Effector CD4-positive, alpha-beta T cell (primary cell): ENCODE measurements at regions not wholly inside any gene's neighbourhood (a gene's known extent, or its start where the extent isn't known, plus 50 kb on each side); places are given as distances from the start of the nearest gene placed in this dataset.

ENCODE experiments used
- DNase-seq: peaks from one replicate; pipeline ENCODE4 v3.0.0-alpha.2; 2020

GRCh38 chr9:129411501-129412175, 209.3 kb downstream of the C9orf50 start:
- DNase-seq = no peak

- no peak for DNase-seq
These were observed 210.7 kb downstream of the C9orf50 start for GRCh38 chr9:129410226-129410625.

GRCh38 chr9:129408535-129409215, 212.2 kb downstream of the C9orf50 start:
- no peak for DNase-seq

- DNase-seq = no peak
These were observed 212.9 kb downstream of the C9orf50 start for GRCh38 chr9:129407905-129408452.

- no peak for DNase-seq
These were observed 214.3 kb downstream of the C9orf50 start for GRCh38 chr9:129406278-129407225.

GRCh38 chr9:129405827-129406213, 215.1 kb downstream of the C9orf50 start:
- no peak for DNase-seq

GRCh38 chr9:129405089-129405826, 215.6 kb downstream of the C9orf50 start:
- DNase-seq = no peak

GRCh38 chr9:129404621-129405020, 216.3 kb downstream of the C9orf50 start:
- DNase-seq = no peak

GRCh38 chr9:129403779-129404620, 216.9 kb downstream of the C9orf50 start:
- DNase-seq = no peak

- no peak for DNase-seq
These were observed 217.7 kb downstream of the C9orf50 start for GRCh38 chr9:129402931-129403778.

- no peak for DNase-seq
These were observed 218.5 kb downstream of the C9orf50 start for GRCh38 chr9:129402371-129402739.

- DNase-seq = no peak
These were observed 219.1 kb downstream of the C9orf50 start for GRCh38 chr9:129401623-129402370.

GRCh38 chr9:129400971-129401622, 219.8 kb downstream of the C9orf50 start:
- DNase-seq = no peak

- DNase-seq = no peak
These were observed 220.6 kb downstream of the C9orf50 start for GRCh38 chr9:129400001-129400970.

GRCh38 chr9:129399634-129399990, 221.3 kb downstream of the C9orf50 start:
- DNase-seq = no peak

GRCh38 chr9:129398961-129399633, 221.0 kb upstream of the IER5L start:
- DNase-seq = no peak
